ENCODE measurements at regions not wholly inside any gene's neighbourhood (a gene's known extent, or its start where the extent isn't known, plus 50 kb on each side); places are given as distances from the start of the nearest gene placed in this dataset.
"Not testable (repeated sequence)": the region's sequence is repeated elsewhere in the genome, so short reads cannot be mapped to it uniquely, and the experiment has no call there.

GRCh38 chr2:66185497-66186054, 249.3 kb upstream of the MEIS1 start:
- DNase-seq (ENCODE audit: low spot score) (no peak), ATAC-seq (ENCODE audit: low read depth) (no peak)
- no peaks in the 10 kb centered on the region for H3K27me3 ChIP-seq (ENCODE audit: insufficient read depth, poor library complexity, severe bottlenecking)
- no peak overlapping the region for H3K4me3 ChIP-seq (ENCODE audit: severe bottlenecking)
- TF ChIP-seq CTCF (IDR thresholded peaks at IDR 0.05; ENCODE audit: poor library complexity, severe bottlenecking): no peak
- H3K27ac ChIP-seq (ENCODE audit: poor library complexity, severe bottlenecking): no peak overlapping the region
- no peaks in the 10 kb centered on the region for H3K4me1 ChIP-seq (ENCODE audit: insufficient read depth, poor library complexity, severe bottlenecking)
- H3K9me3 ChIP-seq (ENCODE audit: severe bottlenecking): no peaks in the 10 kb centered on the region
- no peaks in the 10 kb centered on the region for H3K36me3 ChIP-seq (ENCODE audit: low read depth)

GRCh38 chr2:66177128-66177796, 257.7 kb upstream of the MEIS1 start:
- not testable (repeated sequence) for H3K36me3 ChIP-seq (ENCODE audit: low read depth); H3K4me3 ChIP-seq (ENCODE audit: severe bottlenecking); H3K9me3 ChIP-seq (ENCODE audit: severe bottlenecking); H3K27me3 ChIP-seq (ENCODE audit: insufficient read depth, poor library complexity, severe bottlenecking); H3K4me1 ChIP-seq (ENCODE audit: insufficient read depth, poor library complexity, severe bottlenecking); DNase-seq (ENCODE audit: low spot score); ATAC-seq (ENCODE audit: low read depth); H3K27ac ChIP-seq (ENCODE audit: poor library complexity, severe bottlenecking)

- H3K27ac ChIP-seq (ENCODE audit: poor library complexity, severe bottlenecking): no peak overlapping the region
- H3K36me3 ChIP-seq (ENCODE audit: low read depth): no peaks in the 10 kb centered on the region
- TF ChIP-seq CTCF (IDR thresholded peaks at IDR 0.05; ENCODE audit: poor library complexity, severe bottlenecking): no peak
- H3K27me3 ChIP-seq (ENCODE audit: insufficient read depth, poor library complexity, severe bottlenecking): no peaks in the 10 kb centered on the region
- H3K4me3 ChIP-seq (ENCODE audit: severe bottlenecking): no peak overlapping the region
- H3K4me1 ChIP-seq (ENCODE audit: insufficient read depth, poor library complexity, severe bottlenecking): no peaks in the 10 kb centered on the region
- DNase-seq (ENCODE audit: low spot score) (no peak), ATAC-seq (ENCODE audit: low read depth) (no peak)
- no peaks in the 10 kb centered on the region for H3K9me3 ChIP-seq (ENCODE audit: severe bottlenecking)
Measured at GRCh38 chr2:66174491-66174890, 260.4 kb upstream of the MEIS1 start.

- Histone ChIP-seq H3K4me3 (ENCODE audit: severe bottlenecking) (no peak overlapping the region), H3K27me3 (ENCODE audit: insufficient read depth, poor library complexity, severe bottlenecking) (no peaks in the 10 kb centered on the region), H3K4me1 (ENCODE audit: insufficient read depth, poor library complexity, severe bottlenecking) (no peaks in the 10 kb centered on the region), H3K27ac (ENCODE audit: poor library complexity, severe bottlenecking) (no peak overlapping the region), H3K9me3 (ENCODE audit: severe bottlenecking) (no peaks in the 10 kb centered on the region), H3K36me3 (ENCODE audit: low read depth) (no peaks in the 10 kb centered on the region)
- DNase-seq (ENCODE audit: low spot score): no peak
- no peak for ATAC-seq (ENCODE audit: low read depth)
- TF ChIP-seq CTCF (IDR thresholded peaks at IDR 0.05; ENCODE audit: poor library complexity, severe bottlenecking): no peak
Measured at GRCh38 chr2:66173645-66174044, 261.3 kb upstream of the MEIS1 start.

- H3K9me3 ChIP-seq (ENCODE audit: severe bottlenecking): no peaks in the 10 kb centered on the region
- H3K27me3 ChIP-seq (ENCODE audit: insufficient read depth, poor library complexity, severe bottlenecking): no peaks in the 10 kb centered on the region
- DNase-seq (ENCODE audit: low spot score) (no peak), ATAC-seq (ENCODE audit: low read depth) (no peak)
- no peak for TF ChIP-seq CTCF (IDR thresholded peaks at IDR 0.05; ENCODE audit: poor library complexity, severe bottlenecking)
- no peaks in the 10 kb centered on the region for H3K36me3 ChIP-seq (ENCODE audit: low read depth)
- H3K27ac ChIP-seq (ENCODE audit: poor library complexity, severe bottlenecking): no peak overlapping the region
- no peaks in the 10 kb centered on the region for H3K4me1 ChIP-seq (ENCODE audit: insufficient read depth, poor library complexity, severe bottlenecking)
- no peak overlapping the region for H3K4me3 ChIP-seq (ENCODE audit: severe bottlenecking)
Measured at GRCh38 chr2:66171530-66171929, 263.4 kb upstream of the MEIS1 start.

All from RWPE2 (cell line).